Keratinocyte (primary cell): ENCODE measurements at regions not wholly inside any gene's neighbourhood (a gene's known extent, or its start where the extent isn't known, plus 50 kb on each side); places are given as distances from the start of the nearest gene placed in this dataset.

Experiments used
- DNase-seq: peaks from one replicate; pipeline ENCODE4 v3.0.0-alpha.2; 2011; ENCODE audit warnings: low read depth, missing footprints, low spot score
- FAIRE-seq: peaks from 2 replicates; lab custom pipeline; 2011; peaks lifted over from hg19 to GRCh38; lab: Jason Lieb, UNC
- H2AFZ ChIP-seq: 2 replicates; pipeline ENCODE4 v1.6.0; 2012; ENCODE audit warnings: low read length, control low read depth, inconsistent platforms; ENCODE audit not compliant: control insufficient read depth
- H3K27ac ChIP-seq: 2 replicates; pipeline ENCODE4 v1.5.1; 2011; ENCODE audit warnings: low read length; ENCODE audit not compliant: control insufficient read depth, insufficient read depth
- H3K27me3 ChIP-seq: 3 replicates; pipeline ENCODE4 v1.6.0; 2011; ENCODE audit warnings: low read length; ENCODE audit not compliant: control insufficient read depth, insufficient read depth; ENCODE audit errors: extremely low read depth
- H3K36me3 ChIP-seq, 2 experiments: 2 replicates in 1 of 2; 3 replicates in 1 of 2; pipeline ENCODE4 v1.5.1; 2011; ENCODE audit warnings: low read length in 2 of 2, mild to moderate bottlenecking in 1 of 2; ENCODE audit not compliant: control insufficient read depth in 2 of 2, insufficient read depth in 2 of 2; ENCODE audit errors: extremely low read depth in 1 of 2
- H3K4me1 ChIP-seq: 3 replicates; pipeline ENCODE4 v1.5.1; 2011; ENCODE audit warnings: low read length; ENCODE audit not compliant: control insufficient read depth, insufficient read depth; ENCODE audit errors: extremely low read depth
- H3K4me2 ChIP-seq: 3 replicates; pipeline ENCODE4 v1.6.0; 2011; ENCODE audit warnings: low read depth, low read length; ENCODE audit not compliant: control insufficient read depth, insufficient read depth; ENCODE audit errors: extremely low read depth
- H3K4me3 ChIP-seq, 3 experiments: fragments of 200-600 bp in 1 of 3; sonication (generic) in 1 of 3; 2 replicates in 2 of 3; 3 replicates in 1 of 3; pipeline ENCODE4 v1.5.1; 2011 to 2016; ENCODE audit warnings: low read length in 3 of 3, mild to moderate bottlenecking in 3 of 3, control low read depth in 2 of 3, inconsistent platforms in 1 of 3, low read depth in 1 of 3, mixed read lengths in 1 of 3, mixed run types in 1 of 3, moderate library complexity in 1 of 3; ENCODE audit not compliant: control insufficient read depth in 2 of 3, insufficient read depth in 2 of 3; ENCODE audit errors: extremely low read depth in 1 of 3
- H3K79me2 ChIP-seq: 2 replicates; pipeline ENCODE4 v1.6.0; 2012; ENCODE audit warnings: low read length; ENCODE audit not compliant: control insufficient read depth, insufficient read depth
- H3K9ac ChIP-seq: 3 replicates; pipeline ENCODE4 v1.6.0; 2011; ENCODE audit warnings: low read length; ENCODE audit not compliant: control insufficient read depth, insufficient read depth; ENCODE audit errors: extremely low read depth
- H3K9me1 ChIP-seq: 3 replicates; pipeline ENCODE4 v1.6.0; 2011; ENCODE audit warnings: low read length; ENCODE audit not compliant: control insufficient read depth, insufficient read depth; ENCODE audit errors: extremely low read depth
- H3K9me3 ChIP-seq: 2 replicates; pipeline ENCODE4 v1.5.1; 2012; ENCODE audit warnings: low read depth, low read length; ENCODE audit not compliant: control insufficient read depth
- H4K20me1 ChIP-seq: 3 replicates; pipeline ENCODE4 v1.6.0; 2011; ENCODE audit warnings: low read length; ENCODE audit not compliant: control insufficient read depth, insufficient read depth; ENCODE audit errors: extremely low read depth
- CTCF ChIP-seq, 3 experiments: IDR thresholded peaks in 1 of 3; conservative IDR thresholded peaks in 1 of 3; optimal IDR thresholded peaks in 1 of 3; 2 replicates in 2 of 3; 3 replicates in 1 of 3; pipeline versions ENCODE3 to v1.5.1; 2011; ENCODE audit warnings: low read length in 3 of 3, mild to moderate bottlenecking in 3 of 3, moderate library complexity in 2 of 3, control low read depth in 1 of 3, inconsistent platforms in 1 of 3; ENCODE audit not compliant: insufficient read depth in 2 of 3; ENCODE audit errors: extremely low read depth in 1 of 3
- EZH2 ChIP-seq: IDR thresholded peaks from one replicate; pipeline ENCODE4 v1.6.1; 2012; ENCODE audit warnings: inconsistent platforms, mild to moderate bottlenecking, low read length, moderate library complexity
- dilution Hi-C: fragments of 300-500 bp; cut with MboI; formaldehyde crosslinking; loops from one replicate; pipeline ENCODE4 v1.7.0; 2020; ENCODE audit warnings: low sequenced_read_pairs; ENCODE audit not compliant: extremely low pct_ligation_motif_present

GRCh38 chr13:84265257-84265764 is 383.0 kb upstream of the SLITRK1 start:
- Histone ChIP-seq H3K4me2 (no peak overlapping the region), H3K4me1 (no peaks in the 10 kb centered on the region), H3K27ac (no peak overlapping the region), H3K9me1 (no peaks in the 10 kb centered on the region), H3K36me3 (no peaks in the 10 kb centered on the region), H4K20me1 (no peaks in the 10 kb centered on the region), H3K79me2 (no peaks in the 10 kb centered on the region), H3K9me3 (no peaks in the 10 kb centered on the region), H3K9ac (no peak overlapping the region), H2AFZ (no peak overlapping the region), H3K27me3 (no peaks in the 10 kb centered on the region), H3K4me3 (no peak overlapping the region)
- TF ChIP-seq CTCF (optimal IDR thresholded peaks at IDR 0.05 in 1 of 3, IDR thresholded peaks at IDR 0.05 in 1 of 3, conservative IDR thresholded peaks at IDR 0.05 in 1 of 3; ENCODE audit: extremely low read depth in 1 of 3, insufficient read depth in 2 of 3, low read length in 3 of 3) (no peak), EZH2 (no peak)
- dilution Hi-C loops, result no loop called here
- DNase-seq (no peak), FAIRE-seq (peak; percentile 9)

- no peak for DNase-seq
- no peak overlapping the region for H3K27ac ChIP-seq
- H3K9me3 ChIP-seq, result no peaks in the 10 kb centered on the region
- H3K79me2 ChIP-seq, result no peaks in the 10 kb centered on the region
- no peaks in the 10 kb centered on the region for H3K27me3 ChIP-seq
- FAIRE-seq, result no peak
- no peaks in the 10 kb centered on the region for H3K36me3 ChIP-seq
- no peaks in the 10 kb centered on the region for H4K20me1 ChIP-seq
- no peak overlapping the region for H3K4me3 ChIP-seq
- dilution Hi-C loops, result no loop called here
- no peak for TF ChIP-seq CTCF (optimal IDR thresholded peaks at IDR 0.05 in 1 of 3, IDR thresholded peaks at IDR 0.05 in 1 of 3, conservative IDR thresholded peaks at IDR 0.05 in 1 of 3; ENCODE audit: extremely low read depth in 1 of 3, insufficient read depth in 2 of 3, low read length in 3 of 3)
- no peak for TF ChIP-seq EZH2
- no peak overlapping the region for H2AFZ ChIP-seq
- H3K9me1 ChIP-seq, result no peaks in the 10 kb centered on the region
- H3K9ac ChIP-seq, result no peak overlapping the region
- H3K4me1 ChIP-seq, result no peaks in the 10 kb centered on the region
- H3K4me2 ChIP-seq, result no peak overlapping the region
These were observed 381.2 kb upstream of the SLITRK1 start for GRCh38 chr13:84263354-84264069.
